ENCODE measurements at regions not wholly inside any gene's neighbourhood (a gene's known extent, or its start where the extent isn't known, plus 50 kb on each side); places are given as distances from the start of the nearest gene placed in this dataset.

DNA sequence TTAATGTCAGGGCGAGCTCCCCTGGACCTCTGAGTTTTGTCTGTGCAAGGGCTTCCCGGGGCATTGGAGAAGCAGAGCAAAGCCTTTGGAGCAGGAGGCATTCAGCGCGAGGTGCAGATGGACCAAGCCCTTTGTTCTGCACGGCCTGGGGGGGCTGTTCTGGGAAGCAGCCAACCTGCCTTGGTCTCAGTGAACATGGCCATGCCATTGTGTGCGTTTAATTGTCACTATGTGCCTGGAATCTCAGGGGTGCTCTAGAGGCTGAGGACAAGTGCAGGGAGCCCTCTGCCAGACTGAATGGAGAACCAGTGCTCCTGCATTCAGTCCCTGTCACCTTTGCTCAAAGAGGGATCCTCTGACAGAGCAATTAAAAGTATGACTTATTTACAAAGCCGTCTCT, 329.4 kb downstream of the IRX1 start:
- no peak overlapping the region for H3K4me3 Mint-ChIP-seq
- peaks cover 0 to 10% of the 10 kb centered on the region in 2 experiments; a peak in 1 of 4 replicates for H3K4me1 Mint-ChIP-seq

More for the DNA sequence above, 329.4 kb downstream of the IRX1 start:
- no peak overlapping the region for H3K18ac ChIP-seq (ENCODE audit: insufficient read length, low read depth, low read length)
- H3K23ac ChIP-seq (ENCODE audit: insufficient read length, low read depth, low read length) = no peak overlapping the region
- peaks cover 0 to 5% (median 0%) of the 10 kb centered on the region in 3 experiments; a peak in 2 of 7 replicates for H3K36me3 Mint-ChIP-seq (ENCODE audit: insufficient read depth in 1 of 3, low read depth in 3 of 3)
- H2BK120ac ChIP-seq (ENCODE audit: low read depth, low read length, poor library complexity, severe bottlenecking) = no peak overlapping the region
- H2BK12ac ChIP-seq (ENCODE audit: insufficient read length, low read depth, low read length) = no peak overlapping the region
- no peak overlapping the region for H4K5ac ChIP-seq (ENCODE audit: insufficient read length, low read depth, low read length)
- no peak overlapping the region for H3K14ac ChIP-seq (ENCODE audit: insufficient read depth, low read length)
- H3K27me3 ChIP-seq (ENCODE audit: insufficient read depth, low read length) = no peaks in the 10 kb centered on the region
- TF ChIP-seq, protein P1, sequence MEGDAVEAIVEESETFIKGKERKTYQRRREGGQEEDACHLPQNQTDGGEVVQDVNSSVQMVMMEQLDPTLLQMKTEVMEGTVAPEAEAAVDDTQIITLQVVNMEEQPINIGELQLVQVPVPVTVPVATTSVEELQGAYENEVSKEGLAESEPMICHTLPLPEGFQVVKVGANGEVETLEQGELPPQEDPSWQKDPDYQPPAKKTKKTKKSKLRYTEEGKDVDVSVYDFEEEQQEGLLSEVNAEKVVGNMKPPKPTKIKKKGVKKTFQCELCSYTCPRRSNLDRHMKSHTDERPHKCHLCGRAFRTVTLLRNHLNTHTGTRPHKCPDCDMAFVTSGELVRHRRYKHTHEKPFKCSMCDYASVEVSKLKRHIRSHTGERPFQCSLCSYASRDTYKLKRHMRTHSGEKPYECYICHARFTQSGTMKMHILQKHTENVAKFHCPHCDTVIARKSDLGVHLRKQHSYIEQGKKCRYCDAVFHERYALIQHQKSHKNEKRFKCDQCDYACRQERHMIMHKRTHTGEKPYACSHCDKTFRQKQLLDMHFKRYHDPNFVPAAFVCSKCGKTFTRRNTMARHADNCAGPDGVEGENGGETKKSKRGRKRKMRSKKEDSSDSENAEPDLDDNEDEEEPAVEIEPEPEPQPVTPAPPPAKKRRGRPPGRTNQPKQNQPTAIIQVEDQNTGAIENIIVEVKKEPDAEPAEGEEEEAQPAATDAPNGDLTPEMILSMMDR (conservative IDR thresholded peaks at IDR 0.05) = no peak
- H3K27me3 Mint-ChIP-seq (ENCODE audit: low read depth) = peaks cover 6% of the 10 kb centered on the region
- DNase-seq = no peak
- no peak overlapping the region for H2AK5ac ChIP-seq (ENCODE audit: insufficient read length, low read length)
- H4K91ac ChIP-seq (ENCODE audit: insufficient read length, low read depth, low read length) = no peak overlapping the region
- H3K27ac ChIP-seq (ENCODE audit: insufficient read length, low read depth, low read length) = no peak overlapping the region
- H3K23me2 ChIP-seq (ENCODE audit: insufficient read length, low read depth, low read length, poor library complexity, severe bottlenecking) = no peaks in the 10 kb centered on the region
- H3K4ac ChIP-seq (ENCODE audit: low read depth, low read length) = no peak overlapping the region
- H2AFZ ChIP-seq (ENCODE audit: low read length) = no peak overlapping the region
- no peaks in the 10 kb centered on the region for H4K20me1 ChIP-seq (ENCODE audit: control insufficient read depth, insufficient read depth, insufficient read length)
- H3K4me1 ChIP-seq (ENCODE audit: insufficient read depth, low read length) = no peaks in the 10 kb centered on the region
- WGBS (ENCODE audit: extremely low coverage, insufficient read length, low lambda C conversion rate) = no CpG with 5 or more reads among the region's 7 CpGs
- H3K79me1 ChIP-seq (ENCODE audit: insufficient read depth, low read depth, low read length, poor library complexity, severe bottlenecking) = no peaks in the 10 kb centered on the region
- H3T11ph ChIP-seq (ENCODE audit: low read length) = no peak overlapping the region
- no peak overlapping the region for H2BK5ac ChIP-seq (ENCODE audit: insufficient read length, low read length)
- H2BK20ac ChIP-seq (ENCODE audit: low read depth, low read length, poor library complexity, severe bottlenecking) = no peak overlapping the region
- no peaks in the 10 kb centered on the region for H3K79me2 ChIP-seq (ENCODE audit: insufficient read depth, low read length)
- H3K27ac Mint-ChIP-seq = no peak overlapping the region; a peak in 1 of 7 replicates
- no peak overlapping the region for H2BK15ac ChIP-seq (ENCODE audit: low read depth, low read length)
- H3K9me3 Mint-ChIP-seq = peaks cover 0 to 5% of the 10 kb centered on the region in 2 experiments; a peak in 2 of 5 replicates
- H4K8ac ChIP-seq (replicated peaks; ENCODE audit: insufficient read length, low read depth, low read length) = no peak overlapping the region
- H3K4me2 ChIP-seq (ENCODE audit: insufficient read depth, insufficient read length, low read length) = no peak overlapping the region
- H3K9me3 ChIP-seq (ENCODE audit: control insufficient read depth, low read depth, low read length) = no peaks in the 10 kb centered on the region
- H3K9ac ChIP-seq (ENCODE audit: extremely low read depth, insufficient read length, low read length) = no peak overlapping the region
- H3K56ac ChIP-seq (ENCODE audit: insufficient read length, low read depth, low read length) = no peak overlapping the region

All from H9 (cell line).